ENCODE measurements at regions not wholly inside any gene's neighbourhood (a gene's known extent, or its start where the extent isn't known, plus 50 kb on each side); places are given as distances from the start of the nearest gene placed in this dataset.

GRCh38 chr13:67645874-67646467 is 415.8 kb upstream of the PCDH9 start:
- H3K79me2 ChIP-seq (ENCODE audit: control insufficient read depth, insufficient read depth, low read length), result no peaks in the 10 kb centered on the region
- H3K36me3 ChIP-seq (ENCODE audit: control insufficient read depth, insufficient read depth, low read length), result no peaks in the 10 kb centered on the region
- H3K9me1 ChIP-seq (ENCODE audit: control insufficient read depth, insufficient read depth, low read length), result no peaks in the 10 kb centered on the region
- FAIRE-seq (no peak), DNase-seq (ENCODE audit: extremely low read depth in 1 of 4, low spot score in 3 of 4) (no peak), ATAC-seq (no peak)
- intact Hi-C loops (cut with micrococcal nuclease) (no loop called here), in situ Hi-C loops (cut with MboI) (no loop called here)
- H3K4me3 ChIP-seq, result no peak overlapping the region
- H3K9ac ChIP-seq (ENCODE audit: insufficient read depth in 1 of 2, low read depth in 2 of 2, low read length in 2 of 2), result no peak overlapping the region
- no peaks in the 10 kb centered on the region for H3K9me3 ChIP-seq (replicated peaks; ENCODE audit: control insufficient read depth, insufficient read depth, low read depth, low read length)
- WGBS (ENCODE audit: insufficient coverage, low coverage, missing lambda C conversion rate), result 4% methylated on average over 4 of the region's 4 CpGs
- no peaks in the 10 kb centered on the region for H3K27me3 ChIP-seq (ENCODE audit: control insufficient read depth in 2 of 2, insufficient read depth in 2 of 2, low read length in 2 of 2)
- no peak overlapping the region for H2AFZ ChIP-seq (ENCODE audit: low read depth, low read length)
- no TSS peak for BruUV-seq (replicated peaks)
- no peak overlapping the region for H3K27ac ChIP-seq (ENCODE audit: extremely low read depth, low read depth, low read length)
- H3K4me2 ChIP-seq (ENCODE audit: insufficient read depth, low read length), result no peak overlapping the region
- H3K4me1 ChIP-seq (replicated peaks in 1 of 2; ENCODE audit: control insufficient read depth in 2 of 2, insufficient read depth in 2 of 2, low read length in 2 of 2), result no peaks in the 10 kb centered on the region
- no peaks in the 10 kb centered on the region for H4K20me1 ChIP-seq (replicated peaks; ENCODE audit: control insufficient read depth, insufficient read depth, low read length)
- ChIA-PET CTCF (ENCODE audit: low intra/inter-chr PET ratio) (no interaction called here), POLR2A (no interaction called here)
- TF ChIP-seq XRCC4 (IDR thresholded peaks at IDR 0.05; ENCODE audit: extremely low read depth, insufficient read depth, insufficient read length) (no peak), SAFB2 (IDR thresholded peaks at IDR 0.05; ENCODE audit: borderline replicate concordance, low read depth, low read length, severe bottlenecking) (no peak), MTA1 (IDR thresholded peaks at IDR 0.05; ENCODE audit: borderline replicate concordance) (no peak), GATAD2A (IDR thresholded peaks at IDR 0.05) (no peak)

GRCh38 chr13:67643516-67644055 is 413.4 kb upstream of the PCDH9 start:
- TF ChIP-seq SFPQ (IDR thresholded peaks at IDR 0.05; ENCODE audit: low read depth, low read length), result no peak
- TF ChIP-seq POU5F1 (IDR thresholded peaks at IDR 0.05; ENCODE audit: borderline replicate concordance, low read depth, low read length, partially characterized antibody), result no peak
- no peak for TF ChIP-seq PML (IDR thresholded peaks at IDR 0.05; ENCODE audit: low read length)
- no peak for TF ChIP-seq ZNF311 (CRISPR knock-in tag; IDR thresholded peaks at IDR 0.05)
- TF ChIP-seq ARID3A (IDR thresholded peaks at IDR 0.05; ENCODE audit: borderline replicate concordance, low read depth, low read length), result no peak
- TF ChIP-seq ZNF740 (CRISPR knock-in tag; IDR thresholded peaks at IDR 0.05), result no peak
- no peak for TF ChIP-seq ZNF740 (tag; IDR thresholded peaks at IDR 0.05)
- no peaks in the 10 kb centered on the region for H3K36me3 ChIP-seq (ENCODE audit: control insufficient read depth, insufficient read depth, low read length)
- POLR2A ChIA-PET, result no interaction called here
- no peak overlapping the region for H2AFZ ChIP-seq (ENCODE audit: low read depth, low read length)
- H3K4me1 ChIP-seq (replicated peaks in 1 of 2; ENCODE audit: control insufficient read depth in 2 of 2, insufficient read depth in 2 of 2, low read length in 2 of 2), result no peaks in the 10 kb centered on the region
- intact Hi-C loops (cut with micrococcal nuclease) (no loop called here), in situ Hi-C loops (cut with MboI) (no loop called here)
- H3K4me3 ChIP-seq, result no peak overlapping the region
- H3K9ac ChIP-seq (ENCODE audit: insufficient read depth in 1 of 2, low read depth in 2 of 2, low read length in 2 of 2), result no peak overlapping the region
- H3K9me1 ChIP-seq (ENCODE audit: control insufficient read depth, insufficient read depth, low read length), result no peaks in the 10 kb centered on the region
- 0% methylated on average over 1 of the region's 1 CpG for WGBS (ENCODE audit: insufficient coverage, low coverage, missing lambda C conversion rate)
- no TSS peak for BruUV-seq (replicated peaks)
- ATAC-seq, result no peak
- no peak for DNase-seq (ENCODE audit: extremely low read depth in 1 of 4, low spot score in 3 of 4)
- no peaks in the 10 kb centered on the region for H4K20me1 ChIP-seq (replicated peaks; ENCODE audit: control insufficient read depth, insufficient read depth, low read length)
- no peaks in the 10 kb centered on the region for H3K79me2 ChIP-seq (ENCODE audit: control insufficient read depth, insufficient read depth, low read length)
- no peaks in the 10 kb centered on the region for H3K27me3 ChIP-seq (ENCODE audit: control insufficient read depth in 2 of 2, insufficient read depth in 2 of 2, low read length in 2 of 2)
- H3K4me2 ChIP-seq (ENCODE audit: insufficient read depth, low read length), result no peak overlapping the region
- no peaks in the 10 kb centered on the region for H3K9me3 ChIP-seq (replicated peaks; ENCODE audit: control insufficient read depth, insufficient read depth, low read depth, low read length)
- FAIRE-seq, result no peak
- CTCF ChIA-PET (ENCODE audit: low intra/inter-chr PET ratio), result no interaction called here
- no peak overlapping the region for H3K27ac ChIP-seq (ENCODE audit: extremely low read depth, low read depth, low read length)

All from K562 (cell line).